ENCODE measurements at regions not wholly inside any gene's neighbourhood (a gene's known extent, or its start where the extent isn't known, plus 50 kb on each side); places are given as distances from the start of the nearest gene placed in this dataset.

DNA sequence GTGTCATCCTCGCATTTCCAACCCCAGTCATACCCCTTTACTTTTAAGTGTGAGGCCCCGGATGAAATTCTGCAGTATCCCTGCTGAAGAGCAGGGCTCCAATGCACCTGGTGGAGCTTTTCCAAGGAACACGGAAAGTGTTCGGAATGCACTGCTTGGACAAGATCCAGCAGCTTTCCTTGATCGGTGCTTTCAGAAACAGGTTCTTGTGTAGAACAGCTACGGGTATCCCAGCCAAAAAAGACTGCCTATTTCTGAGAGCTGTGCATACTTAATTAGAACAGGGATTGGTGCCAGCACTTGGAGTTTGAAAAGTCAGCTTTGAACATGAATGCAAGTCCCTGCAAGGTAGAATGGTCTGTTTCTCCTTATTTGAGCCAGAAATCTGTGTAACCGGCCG, 87.2 kb upstream of the C1QTNF9B start:
- no peak for DNase-seq

- no peak for DNase-seq
Observed at GRCh38 chr13:23985060-23985459, 87.8 kb upstream of the C1QTNF9B start.

DNA sequence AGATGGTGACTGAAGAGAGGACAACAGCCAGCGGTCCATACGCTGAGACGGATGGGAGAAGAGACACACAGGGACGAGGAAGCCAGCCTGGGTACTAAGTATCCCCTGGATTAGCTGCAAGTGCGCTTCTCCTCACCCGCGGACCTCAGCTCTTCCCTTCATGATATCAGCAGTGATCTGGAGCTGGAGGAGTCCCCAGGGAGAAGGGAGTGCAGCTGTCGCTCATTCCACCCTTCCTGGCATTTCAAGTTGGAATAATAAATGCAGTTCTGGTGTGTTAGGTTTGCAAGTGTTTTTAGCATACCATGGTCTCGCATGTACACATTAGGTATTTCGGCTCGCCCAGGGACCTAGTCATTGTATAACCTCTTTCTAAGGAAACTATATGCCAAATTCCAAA, 88.5 kb upstream of the C1QTNF9B start:
- no peak for DNase-seq

- no peak for DNase-seq
Observed at GRCh38 chr13:23986619-23987018, 89.3 kb upstream of the C1QTNF9B start.

GRCh38 chr13:23987331-23987894, 90.1 kb upstream of the C1QTNF9B start:
- no peak for DNase-seq

GRCh38 chr13:23988546-23989122, 91.3 kb upstream of the C1QTNF9B start:
- DNase-seq, result no peak

- DNase-seq, result no peak
Observed at GRCh38 chr13:23990455-23990854, 93.2 kb upstream of the C1QTNF9B start.

- DNase-seq, result no peak
Observed at GRCh38 chr13:23991119-23991518, 93.8 kb upstream of the C1QTNF9B start.

DNA sequence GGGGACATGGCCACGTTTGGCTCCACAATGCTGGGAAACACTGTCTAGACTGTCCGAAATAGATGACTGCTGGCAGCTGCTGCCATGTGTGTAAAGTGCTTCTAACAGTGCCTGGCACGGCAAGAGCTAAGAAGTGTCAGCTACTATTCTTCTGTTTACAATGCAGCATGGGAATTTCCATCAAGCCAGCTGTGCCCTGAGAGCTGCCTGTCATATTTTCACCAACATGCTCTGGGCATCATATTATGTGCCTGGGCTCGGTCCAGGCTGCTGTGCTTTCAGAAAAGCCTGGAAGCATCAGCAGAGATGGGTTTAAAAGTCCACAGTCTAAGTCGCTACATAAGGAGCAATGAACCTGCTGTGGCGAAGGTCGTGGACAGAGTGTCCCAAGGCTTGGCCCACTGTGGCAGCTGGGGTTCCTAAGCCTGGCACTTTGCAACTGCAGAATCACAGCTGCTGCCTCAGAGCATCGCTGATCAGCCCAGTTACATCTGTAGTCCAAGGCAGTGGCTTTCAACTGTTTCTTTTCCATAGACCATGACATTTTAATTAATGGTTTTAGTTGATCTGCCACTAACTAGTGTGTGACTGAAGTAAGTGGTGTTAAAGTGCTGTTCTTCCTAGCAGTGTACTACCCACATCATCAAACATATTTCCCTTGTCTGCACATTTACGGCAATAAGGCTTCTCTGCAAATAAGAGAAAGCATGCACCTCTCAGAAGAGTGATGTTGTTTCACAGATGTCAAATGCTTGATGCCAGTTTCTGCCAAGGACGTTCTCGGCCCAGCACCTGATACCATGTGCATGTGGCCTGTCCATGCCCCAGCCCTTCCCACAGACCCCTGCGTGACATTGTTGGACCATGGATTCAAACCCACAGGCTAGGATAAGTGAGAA, 95.7 kb upstream of the C1QTNF9B start:
- no peak for DNase-seq

GRCh38 chr13:23993680-23993985, 96.3 kb upstream of the C1QTNF9B start:
- no peak for DNase-seq

DNA sequence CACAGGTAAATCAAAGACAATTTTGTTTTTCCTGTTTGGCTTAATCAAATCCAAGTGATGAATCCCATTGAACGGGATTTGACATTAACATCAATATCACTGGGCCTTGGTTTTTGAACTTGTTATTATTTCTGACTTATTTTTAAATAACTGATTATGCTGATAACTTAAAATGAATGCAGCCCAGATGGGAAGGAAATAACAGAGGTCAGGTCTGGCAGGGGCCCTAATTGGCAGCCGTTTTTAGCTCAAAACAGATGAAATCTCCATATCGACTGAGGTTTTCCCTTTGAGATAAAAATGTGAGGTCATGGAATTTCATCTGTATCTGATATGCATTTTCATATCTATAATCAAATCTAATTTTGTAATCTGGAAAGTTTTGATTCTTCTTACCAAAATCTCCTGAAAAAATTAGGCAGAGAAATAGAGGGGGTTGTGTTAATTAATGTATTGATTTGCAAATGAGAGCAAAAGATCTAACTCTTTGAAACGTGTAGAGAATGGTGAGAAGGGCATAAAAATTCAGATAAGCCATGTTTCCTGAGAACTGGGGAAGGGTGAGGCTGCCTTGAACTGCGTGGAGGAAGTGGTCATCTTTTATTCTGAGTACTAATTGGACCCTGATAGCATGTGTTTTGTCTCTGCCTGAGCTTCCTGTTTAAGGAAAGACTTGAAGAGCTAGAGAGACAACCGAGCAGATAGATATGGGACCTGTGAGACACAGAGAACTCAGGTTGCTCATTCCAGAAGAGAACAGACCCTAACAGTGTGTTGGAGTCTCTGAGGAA, 98.2 kb upstream of the C1QTNF9B start:
- DNase-seq, result no peak

GRCh38 chr13:23996456-23996855, 99.2 kb upstream of the C1QTNF9B start:
- DNase-seq, result no peak

DNA sequence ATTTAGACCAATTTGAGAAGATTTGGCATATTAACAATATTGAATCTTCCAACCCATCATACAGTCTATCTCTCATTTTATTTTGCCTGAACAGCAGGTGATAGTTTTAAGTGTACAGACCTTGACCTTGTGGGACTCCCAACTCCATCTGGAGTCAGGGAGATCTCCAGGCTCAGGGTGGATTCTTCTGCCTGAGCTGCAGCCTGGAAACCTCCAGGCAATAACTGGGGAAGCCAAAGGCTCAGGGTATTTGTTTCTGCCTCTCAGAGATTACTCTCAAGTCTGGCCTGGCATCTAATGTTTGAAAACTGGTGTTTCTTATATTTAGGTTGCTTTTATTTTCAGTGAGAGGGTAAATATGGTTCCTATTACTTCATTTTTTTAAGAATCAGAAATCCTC, 102.1 kb upstream of the C1QTNF9B start:
- no peak for DNase-seq

GRCh38 chr13:24002206-24002815, 105.0 kb upstream of the C1QTNF9B start:
- DNase-seq, result no peak

GRCh38 chr13:24004142-24004899, 107.0 kb upstream of the C1QTNF9B start:
- no peak for DNase-seq

- DNase-seq, result no peak
Observed at GRCh38 chr13:24004971-24005370, 107.7 kb upstream of the C1QTNF9B start.

GRCh38 chr13:24005755-24006281, 108.5 kb upstream of the C1QTNF9B start:
- DNase-seq, result no peak

- no peak for DNase-seq
Observed at GRCh38 chr13:24006520-24007248, 109.4 kb upstream of the C1QTNF9B start.

GRCh38 chr13:24007979-24008620, 110.8 kb upstream of the C1QTNF9B start:
- no peak for DNase-seq

DNA sequence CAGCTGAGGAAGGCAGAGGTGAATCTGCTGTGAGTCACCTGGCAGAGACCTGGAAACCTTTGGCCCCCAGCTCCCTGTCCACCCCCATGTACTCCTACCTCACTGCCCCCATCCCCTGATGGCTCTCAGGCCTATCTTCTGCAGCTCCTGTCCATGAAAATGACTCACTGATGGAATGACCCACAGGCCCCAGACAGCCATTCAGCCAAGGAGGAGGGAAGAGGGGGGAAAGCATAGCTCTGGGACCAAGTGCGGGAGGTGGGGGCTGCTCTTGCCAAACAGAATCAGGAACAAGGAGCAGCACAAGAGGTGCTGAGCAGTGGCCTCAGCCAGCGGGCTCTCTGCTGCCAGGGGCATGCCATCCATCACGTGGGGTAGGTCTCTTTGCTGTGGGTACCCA, 111.4 kb upstream of the C1QTNF9B start:
- DNase-seq, result no peak

DNA sequence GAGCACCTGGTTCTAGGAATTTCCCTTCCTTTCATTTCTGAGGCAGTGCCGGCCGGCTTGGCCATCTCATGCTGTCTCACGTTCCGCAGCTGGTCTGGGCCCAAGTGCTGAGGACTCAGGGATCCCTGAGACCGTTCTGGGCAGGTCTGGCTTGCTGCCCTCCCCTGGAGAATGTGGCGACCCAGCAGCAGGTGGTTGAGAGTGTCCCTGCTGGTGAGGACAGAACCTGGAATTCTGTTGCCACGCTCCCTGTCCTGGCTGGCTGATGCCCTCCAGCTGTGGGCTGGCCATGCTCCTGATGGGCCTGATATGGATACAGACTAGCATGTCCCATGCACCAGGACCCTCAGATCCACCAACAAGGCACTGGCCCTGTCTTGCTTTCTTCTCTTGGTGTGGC, 114.0 kb upstream of the C1QTNF9B start:
- DNase-seq, result no peak

All from activated CD4-positive, alpha-beta T cell treated with anti-CD3 and anti-CD28 coated beads, Interleukin-2, amount 50 U/mL, for 48 hours (primary cell).